ENCODE measurements at regions not wholly inside any gene's neighbourhood (a gene's known extent, or its start where the extent isn't known, plus 50 kb on each side); places are given as distances from the start of the nearest gene placed in this dataset.

GRCh38 chr18:66749030-66749429 is 145.1 kb upstream of the CDH19 start:
- no peak for DNase-seq (ENCODE audit: low read depth, low spot score)

- no peak for DNase-seq (ENCODE audit: low read depth, low spot score)
These were observed 138.9 kb upstream of the CDH19 start for GRCh38 chr18:66742832-66743231.

GRCh38 chr18:66735933-66736332 is 132.0 kb upstream of the CDH19 start:
- no peak for DNase-seq (ENCODE audit: low read depth, low spot score)

- DNase-seq (ENCODE audit: low read depth, low spot score): no peak
These were observed 130.6 kb upstream of the CDH19 start for GRCh38 chr18:66734451-66734850.

GRCh38 chr18:66731890-66732289 is 128.0 kb upstream of the CDH19 start:
- no peak for DNase-seq (ENCODE audit: low read depth, low spot score)

GRCh38 chr18:66729442-66730239 is 125.8 kb upstream of the CDH19 start:
- no peak for DNase-seq (ENCODE audit: low read depth, low spot score)

GRCh38 chr18:66728951-66729350 is 125.1 kb upstream of the CDH19 start:
- no peak for DNase-seq (ENCODE audit: low read depth, low spot score)

GRCh38 chr18:66727991-66728390 is 124.1 kb upstream of the CDH19 start:
- no peak for DNase-seq (ENCODE audit: low read depth, low spot score)

GRCh38 chr18:66724664-66725356 is 120.9 kb upstream of the CDH19 start:
- DNase-seq (ENCODE audit: low read depth, low spot score): no peak

- DNase-seq (ENCODE audit: low read depth, low spot score): no peak
These were observed 118.8 kb upstream of the CDH19 start for GRCh38 chr18:66722671-66723070.

GRCh38 chr18:66708646-66709045 is 104.8 kb upstream of the CDH19 start:
- no peak for DNase-seq (ENCODE audit: low read depth, low spot score)

- no peak for DNase-seq (ENCODE audit: low read depth, low spot score)
These were observed 103.6 kb upstream of the CDH19 start for GRCh38 chr18:66707473-66707872.

- no peak for DNase-seq (ENCODE audit: low read depth, low spot score)
These were observed 91.4 kb upstream of the CDH19 start for GRCh38 chr18:66695281-66695680.

- no peak for DNase-seq (ENCODE audit: low read depth, low spot score)
These were observed 91.0 kb upstream of the CDH19 start for GRCh38 chr18:66694852-66695251.

- no peak for DNase-seq (ENCODE audit: low read depth, low spot score)
These were observed 83.7 kb upstream of the CDH19 start for GRCh38 chr18:66687635-66688034.

- DNase-seq (ENCODE audit: low read depth, low spot score): no peak
These were observed 79.0 kb upstream of the CDH19 start for GRCh38 chr18:66682855-66683322.

- DNase-seq (ENCODE audit: low read depth, low spot score): no peak
These were observed 72.8 kb upstream of the CDH19 start for GRCh38 chr18:66676699-66677098.

- no peak for DNase-seq (ENCODE audit: low read depth, low spot score)
These were observed 70.4 kb upstream of the CDH19 start for GRCh38 chr18:66674286-66674685.

GRCh38 chr18:66668706-66669105 is 64.8 kb upstream of the CDH19 start:
- DNase-seq (ENCODE audit: low read depth, low spot score): no peak

GRCh38 chr18:66662632-66663031 is 58.7 kb upstream of the CDH19 start:
- no peak for DNase-seq (ENCODE audit: low read depth, low spot score)

- DNase-seq (ENCODE audit: low read depth, low spot score): no peak
These were observed 51.5 kb upstream of the CDH19 start for GRCh38 chr18:66655407-66655806.

Measured in brain pericyte (primary cell).